ENCODE measurements at regions not wholly inside any gene's neighbourhood (a gene's known extent, or its start where the extent isn't known, plus 50 kb on each side); places are given as distances from the start of the nearest gene placed in this dataset.

GRCh38 chr2:224325941-224326340, 76.0 kb downstream of the FAM124B start:
- no peak for DNase-seq

DNA sequence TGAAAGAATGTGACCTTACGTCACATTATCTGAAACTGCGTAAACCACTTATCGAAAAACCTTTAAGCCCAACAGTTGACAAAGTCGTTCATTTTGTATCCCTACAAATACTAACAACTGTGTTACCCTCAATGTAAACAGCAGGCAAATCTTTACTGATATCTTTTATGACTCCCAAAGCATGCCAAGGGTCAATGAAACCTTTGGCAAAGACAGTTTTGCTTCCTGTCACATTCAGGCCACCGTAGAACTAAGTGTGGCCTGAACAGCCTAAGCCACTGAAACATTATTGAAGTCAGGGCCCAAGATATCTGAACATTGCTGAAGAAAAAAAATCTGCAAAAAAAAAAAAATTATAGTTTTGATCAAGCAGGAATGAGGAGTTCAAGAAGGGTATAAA, 77.3 kb downstream of the FAM124B start:
- no peak for DNase-seq

DNA sequence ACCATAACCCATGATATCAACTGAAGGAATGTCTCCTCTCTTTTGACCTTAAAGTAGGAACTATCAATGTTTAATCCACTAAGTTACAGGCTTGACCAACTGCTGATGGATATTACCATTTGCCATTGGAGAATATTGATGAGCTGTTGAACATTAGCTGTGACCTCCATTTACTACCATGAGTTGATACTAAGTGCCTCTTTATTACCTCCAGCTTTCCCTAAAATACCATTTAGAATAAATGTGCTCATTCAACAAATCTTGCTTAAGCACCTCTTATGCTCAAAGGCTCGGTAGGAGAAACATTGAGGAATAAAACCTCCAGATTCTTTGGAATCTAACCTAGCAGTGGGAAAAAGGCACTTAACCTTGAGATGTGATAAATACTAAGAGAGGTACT, 81.2 kb downstream of the FAM124B start:
- DNase-seq, result no peak

- no peak for DNase-seq
Observed at GRCh38 chr2:224319750-224320149, 82.2 kb downstream of the FAM124B start.

GRCh38 chr2:224312741-224313140, 89.2 kb downstream of the FAM124B start:
- DNase-seq, result no peak

GRCh38 chr2:224310943-224311625, 90.8 kb downstream of the FAM124B start:
- no peak for DNase-seq

- DNase-seq, result no peak
Observed at GRCh38 chr2:224309176-224309575, 92.7 kb downstream of the FAM124B start.

- DNase-seq, result no peak
Observed at GRCh38 chr2:224308272-224308911, 93.5 kb downstream of the FAM124B start.

DNA sequence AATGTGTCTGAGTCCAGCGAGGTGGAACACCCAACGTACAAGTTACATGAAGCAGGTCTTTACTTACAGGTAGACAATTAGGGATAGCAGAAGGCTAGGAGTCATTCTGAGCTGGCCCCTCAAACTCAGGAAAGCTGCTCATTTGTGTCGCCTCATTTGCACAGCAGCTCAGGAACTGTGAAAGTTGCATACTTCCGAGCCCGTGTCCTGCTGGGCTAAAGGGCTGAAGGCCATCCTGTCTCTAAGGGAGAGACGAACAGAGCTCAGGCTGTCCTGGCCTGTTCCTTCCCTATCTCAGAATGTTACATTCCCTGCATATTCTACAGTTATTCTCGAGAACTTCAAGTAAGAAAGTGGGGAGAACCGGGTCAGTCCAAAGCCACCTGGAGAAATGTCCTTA, 99.0 kb downstream of the FAM124B start:
- DNase-seq, result no peak

DNA sequence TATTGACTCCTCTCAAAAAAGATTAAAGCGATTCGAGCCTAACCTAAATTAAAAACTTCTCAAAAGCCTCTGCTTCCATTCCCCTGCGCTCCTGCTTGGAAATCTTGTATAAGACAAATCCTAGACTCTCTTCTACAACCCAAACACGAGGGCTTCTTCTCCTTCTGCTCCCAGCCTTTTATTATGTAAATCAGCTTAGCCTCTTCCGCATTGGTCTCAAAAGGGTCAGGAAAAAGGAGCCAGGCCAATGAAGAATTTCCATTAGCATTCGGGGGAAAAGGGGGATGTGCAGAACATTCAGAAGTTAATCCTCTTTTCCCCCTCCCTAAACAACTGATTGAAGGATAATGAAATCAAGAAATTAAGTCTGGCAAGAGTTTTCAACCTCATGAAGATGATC, 107.9 kb downstream of the FAM124B start:
- no peak for DNase-seq

DNA sequence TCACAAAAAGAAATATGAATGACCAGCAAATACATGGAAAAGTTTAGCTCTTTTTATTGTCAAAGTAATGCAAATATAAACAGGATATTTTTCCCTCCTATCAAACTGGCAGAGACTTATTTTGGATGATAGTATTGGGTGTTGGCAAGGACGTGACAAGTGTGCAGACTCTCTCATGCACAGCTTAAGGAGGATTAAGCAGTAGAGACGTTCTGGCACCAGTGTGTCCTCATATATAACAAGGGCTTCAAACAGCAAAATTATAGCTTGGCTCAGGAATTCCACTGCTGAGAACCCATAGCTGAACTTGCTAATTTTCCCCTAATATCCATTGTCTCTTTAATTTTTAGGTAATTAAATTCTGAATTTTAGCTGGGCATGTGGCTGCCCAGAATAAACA, 114.4 kb downstream of the FAM124B start:
- DNase-seq, result no peak

- DNase-seq, result peak in 1 of 5 experiments; percentile 1
Observed at GRCh38 chr2:224286923-224287322, 115.0 kb downstream of the FAM124B start.

GRCh38 chr2:224284134-224284946, 117.6 kb downstream of the FAM124B start:
- peak in 1 of 5 experiments; percentile 4 for DNase-seq

GRCh38 chr2:224283466-224283965, 118.4 kb downstream of the FAM124B start:
- DNase-seq, result no peak

- no peak for DNase-seq
Observed at GRCh38 chr2:224281374-224281773, 120.5 kb downstream of the FAM124B start.

DNA sequence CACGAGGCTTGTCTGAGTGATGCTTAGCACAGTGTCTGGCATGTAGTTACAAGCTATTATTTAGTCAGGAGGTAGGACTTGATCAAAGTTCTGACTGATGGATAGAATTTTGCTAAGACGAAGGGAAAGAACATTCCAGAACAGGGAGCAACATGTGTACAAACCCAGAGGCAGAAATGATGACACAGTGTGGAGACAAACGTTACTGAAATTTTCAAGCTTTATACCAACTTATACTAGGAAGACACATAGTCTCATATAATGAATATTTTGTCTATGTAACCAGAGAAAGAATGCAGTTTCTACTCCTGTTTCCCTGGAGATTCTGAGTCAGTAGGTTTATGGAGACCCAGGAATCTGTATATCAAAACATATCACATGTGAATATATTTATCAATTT, 123.4 kb downstream of the FAM124B start:
- DNase-seq, result no peak

DNA sequence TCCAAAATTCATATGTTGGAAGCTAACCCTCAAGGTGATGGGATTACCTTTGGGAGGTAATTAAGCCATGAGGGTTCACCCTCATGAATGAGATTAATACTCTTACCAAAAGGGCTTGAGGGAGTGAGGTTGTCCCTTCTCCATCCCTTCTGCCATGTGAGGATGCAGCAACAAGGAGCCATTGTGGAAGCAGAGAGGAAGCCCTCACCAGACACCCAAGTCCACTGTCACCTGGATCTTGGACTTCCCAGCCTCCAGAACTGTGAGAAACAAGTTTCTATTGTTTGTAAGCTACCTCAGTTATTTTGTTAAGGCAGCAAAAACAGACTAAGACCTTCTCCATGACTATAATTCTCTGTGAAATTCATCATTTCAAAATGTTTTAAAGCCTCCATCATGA, 125.7 kb downstream of the FAM124B start:
- no peak for DNase-seq

- DNase-seq, result no peak
Observed at GRCh38 chr2:224272237-224272910, 129.5 kb downstream of the FAM124B start.

DNA sequence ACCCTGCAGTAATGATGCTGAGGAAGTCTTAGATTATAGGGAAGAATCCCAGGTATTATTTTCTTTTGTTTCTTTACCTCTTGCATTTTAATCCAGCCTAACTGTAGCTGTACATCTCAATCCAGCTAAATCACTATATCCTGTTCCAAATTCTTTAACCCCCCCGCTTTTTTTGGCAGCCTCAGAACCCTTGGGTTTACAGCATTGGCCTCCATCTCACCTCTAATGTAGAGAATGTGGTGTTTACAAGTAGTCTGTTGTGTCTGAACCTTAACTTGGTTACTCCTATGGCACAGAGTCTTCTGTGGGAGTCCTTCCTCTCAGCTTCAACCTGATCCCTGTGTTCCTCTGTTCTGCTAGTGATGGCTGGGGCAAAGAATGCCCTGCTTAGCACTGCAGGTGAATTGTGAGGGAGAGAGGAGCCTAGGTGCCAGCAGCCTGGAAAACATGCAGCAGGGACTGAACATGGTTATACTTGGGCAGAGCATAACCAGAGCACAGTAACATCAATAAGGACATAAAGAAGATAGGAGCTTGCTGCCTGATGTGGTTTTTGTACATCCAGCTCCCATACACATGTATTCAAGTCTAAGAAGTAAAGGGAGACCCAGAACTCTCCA, 130.2 kb downstream of the FAM124B start:
- DNase-seq, result no peak

DNA sequence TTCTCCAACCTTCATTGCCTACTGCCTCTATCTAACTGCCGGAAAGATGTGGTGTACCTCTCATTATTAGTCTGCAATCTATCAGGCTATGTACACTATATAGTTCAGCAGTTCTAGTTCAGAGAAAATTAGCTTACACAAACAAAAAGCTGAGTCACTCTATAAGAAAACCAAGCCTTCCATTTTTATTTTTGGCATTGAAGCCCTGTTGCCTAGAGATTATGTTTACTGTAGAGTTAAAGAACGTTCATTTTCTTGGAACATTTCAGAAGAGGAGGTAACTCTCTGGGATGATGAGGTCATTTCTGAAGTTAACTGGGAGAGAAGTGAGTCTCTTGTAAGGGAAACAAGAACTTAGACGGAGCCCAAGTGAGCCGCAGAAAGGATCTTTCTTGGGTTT, 133.5 kb downstream of the FAM124B start:
- no peak for DNase-seq

DNA sequence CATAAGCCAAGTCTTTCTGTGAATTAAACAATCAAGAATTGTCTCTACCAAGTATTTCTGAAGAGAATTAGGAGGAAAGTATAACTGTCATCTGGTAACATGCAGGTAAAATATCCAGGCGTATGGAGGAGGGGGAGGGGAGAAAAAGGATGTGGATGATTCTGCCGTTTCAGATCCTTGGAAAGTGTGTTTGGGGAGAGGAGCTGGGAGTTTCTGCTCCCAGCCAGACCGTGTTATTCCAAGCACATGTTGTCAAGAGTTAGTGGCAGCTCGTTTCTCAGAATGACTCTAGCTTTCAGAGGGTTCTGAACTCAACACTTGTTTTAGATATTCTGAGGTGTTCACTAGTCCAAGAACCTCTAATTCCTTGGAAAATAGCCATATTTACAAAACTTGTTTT, 137.6 kb downstream of the FAM124B start:
- no peak for DNase-seq

DNA sequence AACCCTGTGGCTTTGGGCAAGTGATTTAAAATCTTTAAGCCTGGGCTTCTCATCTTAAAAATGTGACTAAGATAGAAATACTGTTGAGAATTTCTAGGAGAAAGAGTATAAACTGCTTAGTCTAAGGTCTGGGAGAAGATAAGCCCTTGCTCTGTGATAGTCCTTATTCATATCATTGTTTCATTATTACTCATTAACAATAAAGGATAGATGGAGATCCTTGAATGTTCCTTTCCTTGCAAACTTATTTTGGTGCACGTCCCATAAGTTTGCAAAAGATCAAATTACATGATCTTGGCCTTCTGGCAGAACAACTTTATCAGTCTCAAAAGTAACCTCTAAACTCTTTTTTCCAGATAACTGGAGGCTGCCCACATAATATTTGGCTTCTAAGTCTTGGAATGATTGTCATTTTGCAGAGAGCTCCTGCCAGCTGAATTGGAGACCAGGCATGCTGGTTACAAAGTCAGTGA, 138.3 kb downstream of the FAM124B start:
- no peak for DNase-seq

Measured in T-helper 2 cell (primary cell).